ENCODE measurements at regions not wholly inside any gene's neighbourhood (a gene's known extent, or its start where the extent isn't known, plus 50 kb on each side); places are given as distances from the start of the nearest gene placed in this dataset.
A peak's percentile ranks its signal among the peaks of the same experiment; 100 is the strongest.

DNA sequence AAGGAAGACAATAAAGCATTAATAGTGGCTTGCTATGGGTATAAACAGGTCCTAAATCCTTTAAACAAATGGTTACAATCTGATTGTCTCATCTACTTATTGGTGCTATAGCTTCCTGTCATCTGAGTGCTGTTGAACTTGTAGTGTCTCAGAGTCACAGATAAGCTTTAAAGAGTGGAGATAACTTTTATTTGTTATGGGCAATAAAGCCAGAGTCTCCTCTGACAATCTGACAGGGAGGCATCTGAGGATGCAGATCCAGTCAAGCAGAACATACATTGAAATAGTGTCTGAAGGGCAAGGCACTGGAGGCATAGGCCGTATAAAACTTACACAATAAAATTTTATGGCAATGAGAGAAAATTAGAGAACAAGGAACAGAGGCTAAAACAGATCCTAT, 1132.4 kb upstream of the CDH2 start:
- DNase-seq, result peak; percentile 14

DNA sequence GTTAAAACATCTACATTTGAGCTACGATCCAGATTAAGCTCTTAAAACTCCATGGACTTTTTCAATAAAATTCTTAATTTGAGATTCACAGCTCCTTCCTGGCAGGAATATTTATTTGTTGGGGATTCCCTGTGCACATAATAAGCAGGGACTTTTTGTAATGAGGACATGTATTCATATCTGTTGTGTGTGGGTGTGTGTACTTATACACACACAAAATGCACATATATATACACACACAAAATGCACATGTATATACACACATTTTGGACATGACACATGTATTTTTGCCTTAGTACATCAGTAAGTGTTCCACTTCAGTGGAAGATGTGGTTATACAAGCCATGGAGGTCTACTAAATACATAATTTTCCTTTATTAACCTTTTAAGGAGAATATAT, 1131.1 kb upstream of the CDH2 start:
- DNase-seq, result no peak

GRCh38 chr18:29307231-29307630, 1130.3 kb upstream of the CDH2 start:
- DNase-seq, result no peak

DNA sequence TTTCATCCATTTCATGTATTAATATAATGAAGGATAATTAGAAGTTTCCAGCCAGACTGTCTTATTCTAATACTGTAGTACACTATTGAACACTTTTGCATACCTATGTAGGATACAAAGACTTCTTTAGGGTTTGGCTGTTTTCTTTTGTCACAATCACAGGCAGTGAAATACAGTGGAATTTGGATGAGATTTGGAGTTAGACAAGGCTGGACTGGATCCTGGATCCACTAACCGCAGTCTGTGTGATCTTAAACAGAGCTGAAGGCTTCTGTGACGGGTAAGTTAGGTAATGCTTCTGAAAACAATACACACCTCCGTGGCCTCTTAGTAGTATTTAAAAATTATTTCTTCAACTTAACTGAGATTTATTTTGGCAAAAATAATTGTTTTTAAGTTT, 1128.6 kb upstream of the CDH2 start:
- no peak for DNase-seq

GRCh38 chr18:29301048-29301447, 1124.1 kb upstream of the CDH2 start:
- no peak for DNase-seq

DNA sequence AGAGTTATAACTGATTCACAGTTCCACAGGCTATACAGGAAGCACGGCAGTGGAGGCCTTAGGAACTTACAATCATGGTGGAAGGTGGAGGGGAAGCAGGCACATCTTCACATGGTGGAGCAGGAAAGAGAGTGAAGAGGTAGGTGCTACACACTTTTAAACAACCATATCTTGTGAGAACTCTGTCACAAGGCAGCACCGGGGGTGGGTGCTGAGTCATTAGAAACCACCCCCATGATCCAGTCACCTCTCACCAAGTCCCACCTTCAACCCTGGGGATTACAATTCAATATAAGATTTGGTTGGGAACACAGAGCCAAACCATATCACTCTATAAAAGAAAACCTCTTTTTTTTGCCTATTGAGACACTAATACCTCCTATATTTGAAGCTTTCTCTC, 1108.5 kb upstream of the CDH2 start:
- no peak for DNase-seq

GRCh38 chr18:29271501-29271900, 1094.6 kb upstream of the CDH2 start:
- DNase-seq, result no peak

DNA sequence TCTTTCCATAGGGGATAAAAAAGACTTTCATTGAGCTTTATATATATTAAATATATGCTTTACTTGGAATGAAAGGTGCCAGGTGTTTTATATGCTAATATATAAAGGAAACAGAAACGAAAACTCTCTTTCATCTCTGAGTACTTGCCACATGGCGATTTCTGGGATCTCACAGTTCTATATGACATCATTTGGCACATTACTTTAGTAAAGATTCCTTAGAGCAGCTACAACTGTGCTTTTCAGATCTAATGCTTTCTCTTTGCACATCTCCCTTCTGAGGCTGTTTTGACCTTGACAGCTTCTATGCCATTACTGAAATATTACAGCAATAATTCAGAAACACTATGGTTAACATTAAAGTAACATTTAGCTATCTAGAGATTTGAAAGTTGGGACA, 1082.9 kb upstream of the CDH2 start:
- DNase-seq, result no peak

- no peak for DNase-seq
Measured at GRCh38 chr18:29254123-29254522, 1077.2 kb upstream of the CDH2 start.

DNA sequence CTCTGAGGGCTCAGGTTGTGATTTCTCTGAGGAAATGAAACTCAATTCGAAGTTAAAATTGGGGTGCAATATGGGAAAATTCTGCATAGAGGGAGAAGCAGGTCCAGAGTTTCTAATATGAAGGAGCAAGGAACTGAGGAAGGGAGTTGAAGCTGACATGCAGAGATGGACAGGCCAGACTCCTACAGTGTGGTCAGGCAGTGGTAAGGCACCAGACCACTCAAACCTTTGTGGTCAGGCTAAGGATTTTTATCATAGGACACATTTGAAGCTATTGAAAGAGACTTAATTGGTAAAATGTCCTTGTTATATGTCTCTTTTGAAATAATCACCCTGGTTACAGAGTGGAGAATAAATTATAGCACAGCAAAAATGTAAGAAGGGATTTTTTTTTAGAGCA, 1074.8 kb upstream of the CDH2 start:
- DNase-seq, result no peak

DNA sequence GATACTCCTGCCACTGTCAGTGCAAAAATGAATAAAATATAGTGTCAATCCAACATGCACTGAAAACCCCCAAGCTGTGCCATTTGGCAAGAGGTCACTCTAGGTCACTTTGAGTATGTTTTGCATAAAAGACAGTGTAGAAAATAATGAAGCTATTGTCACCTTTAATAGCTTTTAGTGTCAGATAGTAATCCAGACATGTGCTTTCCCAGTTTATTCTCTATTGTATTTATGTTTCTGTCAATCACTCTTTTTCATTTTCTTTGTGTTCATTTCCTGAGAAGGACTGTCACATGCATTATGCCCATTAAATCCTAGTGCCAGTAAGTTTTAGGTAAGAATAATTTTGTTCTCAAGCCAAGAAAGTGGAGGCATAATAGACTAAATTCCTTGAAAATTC, 1073.9 kb upstream of the CDH2 start:
- no peak for DNase-seq

GRCh38 chr18:29250259-29250658, 1073.3 kb upstream of the CDH2 start:
- no peak for DNase-seq

GRCh38 chr18:29248805-29249204, 1071.9 kb upstream of the CDH2 start:
- DNase-seq, result no peak

- DNase-seq, result no peak
Measured at GRCh38 chr18:29241199-29241598, 1064.3 kb upstream of the CDH2 start.

GRCh38 chr18:29234751-29235150, 1057.8 kb upstream of the CDH2 start:
- DNase-seq, result no peak

DNA sequence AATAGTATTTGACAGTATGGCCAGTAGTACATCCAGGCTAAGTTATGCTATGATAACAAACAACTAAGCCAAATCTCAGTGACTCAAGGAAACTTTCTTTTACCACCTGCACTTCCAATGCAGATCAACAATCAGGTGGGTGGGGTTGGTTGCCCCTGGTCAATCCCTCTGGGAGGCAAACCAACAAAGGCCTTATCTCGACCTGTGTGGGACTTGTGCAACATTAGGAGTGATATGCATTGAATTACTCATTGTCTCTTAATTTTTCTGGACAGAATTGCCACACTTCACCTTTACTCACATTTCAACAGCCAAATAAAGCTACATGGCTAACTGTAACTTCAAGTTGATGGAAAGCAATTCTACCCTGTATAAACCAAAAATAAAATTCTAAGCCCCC, 1049.3 kb upstream of the CDH2 start:
- DNase-seq, result no peak

DNA sequence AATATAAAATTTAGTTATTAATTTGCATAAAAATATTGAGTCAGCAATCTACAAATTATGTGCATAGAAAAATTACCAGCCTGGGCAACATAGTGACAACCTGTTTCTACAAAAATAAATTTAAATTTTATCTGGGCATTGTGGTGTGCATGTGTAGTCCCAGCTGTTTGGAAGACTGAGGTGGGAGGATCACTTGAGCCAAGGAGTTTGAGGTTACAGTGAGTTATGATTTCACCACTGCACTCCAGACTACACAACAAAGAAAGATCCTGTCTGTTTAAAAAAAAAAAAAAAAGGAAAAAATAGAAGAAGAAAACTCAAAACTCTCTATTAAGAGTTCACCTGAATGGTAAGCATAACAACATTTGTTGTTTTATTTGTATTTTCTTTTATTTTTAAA, 1048.4 kb upstream of the CDH2 start:
- DNase-seq, result no peak

GRCh38 chr18:29218091-29218490, 1041.2 kb upstream of the CDH2 start:
- DNase-seq, result no peak

DNA sequence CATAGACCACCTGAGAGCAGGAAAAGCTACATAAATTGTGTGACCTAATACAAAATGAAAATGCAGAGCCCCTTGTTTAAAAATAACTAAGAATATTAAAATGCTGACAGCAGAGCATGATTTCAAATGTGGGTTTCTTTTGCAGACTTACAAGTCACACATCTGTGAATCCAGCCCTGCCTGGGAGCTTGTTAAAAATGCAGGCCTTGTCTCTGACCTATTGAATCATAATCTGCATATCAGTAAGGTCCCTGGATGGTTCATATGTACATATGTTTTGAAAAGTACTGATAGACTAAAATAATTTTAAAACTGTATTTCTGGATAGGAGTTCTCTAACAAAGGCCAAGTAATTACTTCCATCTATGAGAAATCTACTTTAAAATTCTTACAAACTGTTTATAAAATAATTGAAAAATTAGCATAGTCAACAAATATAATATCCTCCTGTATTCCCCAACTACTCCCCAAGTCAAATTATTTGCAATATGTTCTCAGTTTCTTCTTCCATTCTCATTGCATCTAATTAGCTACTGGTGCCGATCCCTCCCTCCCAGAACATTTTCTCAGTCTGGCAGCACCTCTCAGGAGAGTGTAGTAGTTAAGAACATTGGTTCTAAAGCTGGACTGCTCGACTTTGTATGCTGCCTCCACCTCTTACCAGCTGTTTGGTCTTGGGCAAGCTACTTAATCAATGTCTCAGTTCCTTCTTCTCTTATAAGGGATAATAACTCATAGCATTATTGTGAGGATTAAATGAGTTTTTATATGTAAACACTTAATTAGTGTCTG, 1040.4 kb upstream of the CDH2 start:
- DNase-seq, result no peak

GRCh38 chr18:29198834-29199233, 1021.9 kb upstream of the CDH2 start:
- no peak for DNase-seq

DNA sequence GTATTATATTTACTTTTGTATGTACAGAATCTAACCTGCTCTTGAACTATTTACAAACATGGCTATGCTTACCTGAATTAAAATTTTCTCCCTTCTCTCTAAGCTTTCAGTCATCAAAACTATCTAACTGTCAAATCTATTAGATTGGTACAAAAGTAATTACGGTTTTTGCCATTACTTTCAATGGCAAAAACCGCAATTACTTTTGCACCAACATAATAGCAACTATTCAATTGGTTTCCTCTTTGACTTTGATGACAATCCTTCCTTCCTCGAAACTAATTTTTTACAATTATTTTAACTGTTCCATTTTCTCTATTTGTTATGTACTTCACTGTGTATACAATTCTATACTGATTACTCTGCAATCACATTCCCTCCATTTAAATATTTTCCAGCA, 1019.4 kb upstream of the CDH2 start:
- DNase-seq, result no peak

GRCh38 chr18:29191263-29191662, 1014.3 kb upstream of the CDH2 start:
- DNase-seq, result no peak

GRCh38 chr18:29188760-29189159, 1011.8 kb upstream of the CDH2 start:
- no peak for DNase-seq

DNA sequence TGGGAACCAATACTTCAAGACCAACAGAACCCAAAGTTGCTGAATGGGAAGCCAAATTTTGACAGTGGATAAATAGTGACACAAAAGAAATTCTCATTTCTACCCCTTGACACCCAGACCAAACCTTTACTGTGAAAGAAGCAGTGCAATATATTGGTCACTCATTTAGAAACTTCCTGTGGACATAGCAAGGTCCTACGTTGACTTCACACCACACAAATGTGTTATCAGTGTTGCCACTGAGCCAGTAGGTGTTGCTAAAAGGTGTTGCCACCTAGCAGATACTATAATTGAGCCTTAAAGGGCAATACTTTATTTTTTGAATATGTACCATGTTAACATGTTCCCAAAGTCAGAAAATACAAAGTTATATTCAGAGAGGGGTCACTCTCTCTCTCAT, 1008.9 kb upstream of the CDH2 start:
- no peak for DNase-seq

GRCh38 chr18:29184654-29185053, 1007.7 kb upstream of the CDH2 start:
- no peak for DNase-seq

Measured in retina (tissue), 1 donor.